Activated CD8-positive, alpha-beta T cell treated with anti-CD3 and anti-CD28 coated beads, Interleukin-2, amount 10 ng/mL, durations not matched to agents 7 days and 5 days (primary cell): ENCODE measurements at regions not wholly inside any gene's neighbourhood (a gene's known extent, or its start where the extent isn't known, plus 50 kb on each side); places are given as distances from the start of the nearest gene placed in this dataset.
"Not testable (repeated sequence)": the region's sequence is repeated elsewhere in the genome, so short reads cannot be mapped to it uniquely, and the experiment has no call there.

Experiments
- ATAC-seq: fragments of 150-1000 bp; cut with Tn5 transposase; one replicate; pipeline ENCODE4 v1.10.0; 2021; ENCODE audit warnings: moderate library complexity
- CTCF ChIA-PET: fragments of 350-600 bp; sonication (Branson Sonifier 250); formaldehyde crosslinking; loops from one replicate; lab custom pipeline; 2021; ENCODE audit warnings: antibody characterized with exemption; lab: Charles Lee
- POLR2A ChIA-PET: fragments of 350-600 bp; sonication (Branson Sonifier 250); formaldehyde crosslinking; loops from one replicate; lab custom pipeline; 2021; ENCODE audit warnings: antibody characterized with exemption; lab: Charles Lee
- DNase-seq: peaks from one replicate; pipeline ENCODE4 v3.0.0-alpha.2; 2020
- H3K27ac Mint-ChIP-seq: one replicate; pipeline ENCODE4 v1.8.0; 2021; ENCODE audit warnings: mild to moderate bottlenecking, mixed read lengths
- H3K27me3 Mint-ChIP-seq: one replicate; pipeline ENCODE4 v1.8.0; 2021; ENCODE audit warnings: low read depth, mixed read lengths
- H3K36me3 Mint-ChIP-seq: one replicate; pipeline ENCODE4 v1.8.0; 2021; ENCODE audit warnings: low read depth, mixed read lengths
- H3K4me1 Mint-ChIP-seq: one replicate; pipeline ENCODE4 v1.8.0; 2021; ENCODE audit warnings: low read depth, mixed read lengths
- H3K4me3 Mint-ChIP-seq: one replicate; pipeline ENCODE4 v1.8.0; 2021; ENCODE audit warnings: mild to moderate bottlenecking, mixed read lengths
- H3K9me3 Mint-ChIP-seq: one replicate; pipeline ENCODE4 v1.8.0; 2022; ENCODE audit warnings: mixed read lengths; ENCODE audit not compliant: insufficient read depth

GRCh38 chr22:47361247-47361646 lies 598.8 kb downstream of the TBC1D22A start:
- Mint-ChIP-seq H3K4me3 (no peak overlapping the region), H3K27ac (no peak overlapping the region), H3K36me3 (no peaks in the 10 kb centered on the region), H3K4me1 (no peaks in the 10 kb centered on the region), H3K27me3 (no peaks in the 10 kb centered on the region), H3K9me3 (no peaks in the 10 kb centered on the region)
- no peak for DNase-seq
- no peak for ATAC-seq
- POLR2A ChIA-PET, result no interaction called here
- CTCF ChIA-PET, result no interaction called here

GRCh38 chr22:47357493-47357892 lies 595.0 kb downstream of the TBC1D22A start:
- POLR2A ChIA-PET, result no interaction called here
- no peak overlapping the region for H3K27ac Mint-ChIP-seq

GRCh38 chr22:47357086-47357485 lies 594.6 kb downstream of the TBC1D22A start:
- H3K27me3 Mint-ChIP-seq, result no peaks in the 10 kb centered on the region
- no peaks in the 10 kb centered on the region for H3K4me1 Mint-ChIP-seq

More at GRCh38 chr22:47357493-47357892, 595.0 kb downstream of the TBC1D22A start:
- no peak for DNase-seq
- ATAC-seq, result no peak
- CTCF ChIA-PET, result no interaction called here
- no peaks in the 10 kb centered on the region for H3K9me3 Mint-ChIP-seq
- no peaks in the 10 kb centered on the region for H3K27me3 Mint-ChIP-seq
- no peak overlapping the region for H3K4me3 Mint-ChIP-seq
- no peaks in the 10 kb centered on the region for H3K36me3 Mint-ChIP-seq
- H3K4me1 Mint-ChIP-seq, result no peaks in the 10 kb centered on the region

DNA sequence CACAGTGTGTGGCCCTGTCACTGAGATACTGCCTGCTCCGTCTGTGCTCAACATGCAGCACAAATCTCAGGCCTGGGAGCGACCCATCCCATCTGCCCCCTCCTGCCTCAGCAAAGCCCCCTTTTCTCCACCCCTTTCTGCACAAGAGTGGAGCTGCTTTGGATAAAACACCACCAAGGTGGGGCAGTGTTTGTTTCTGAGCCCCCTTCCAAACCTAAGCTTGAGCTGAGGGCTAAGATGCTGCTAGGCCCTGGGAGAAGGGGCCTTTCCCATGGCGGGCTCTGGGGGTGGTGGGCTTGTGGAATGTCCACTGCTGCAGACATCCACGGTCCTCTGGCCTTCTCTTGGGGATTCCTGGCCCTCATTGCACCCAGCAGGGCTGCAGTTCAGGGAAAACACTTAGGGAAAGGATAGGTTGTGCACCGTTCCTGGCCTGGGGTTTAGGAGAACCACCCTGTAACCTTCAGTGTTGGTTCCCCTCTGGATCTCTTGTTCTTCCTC lies 594.1 kb downstream of the TBC1D22A start:
- no peak for ATAC-seq

More at GRCh38 chr22:47357086-47357485, 594.6 kb downstream of the TBC1D22A start:
- Mint-ChIP-seq H3K4me3 (no peak overlapping the region), H3K9me3 (no peaks in the 10 kb centered on the region), H3K36me3 (no peaks in the 10 kb centered on the region), H3K27ac (no peak overlapping the region)
- ChIA-PET CTCF (no interaction called here), POLR2A (no interaction called here)
- ATAC-seq (no peak), DNase-seq (no peak)

DNA sequence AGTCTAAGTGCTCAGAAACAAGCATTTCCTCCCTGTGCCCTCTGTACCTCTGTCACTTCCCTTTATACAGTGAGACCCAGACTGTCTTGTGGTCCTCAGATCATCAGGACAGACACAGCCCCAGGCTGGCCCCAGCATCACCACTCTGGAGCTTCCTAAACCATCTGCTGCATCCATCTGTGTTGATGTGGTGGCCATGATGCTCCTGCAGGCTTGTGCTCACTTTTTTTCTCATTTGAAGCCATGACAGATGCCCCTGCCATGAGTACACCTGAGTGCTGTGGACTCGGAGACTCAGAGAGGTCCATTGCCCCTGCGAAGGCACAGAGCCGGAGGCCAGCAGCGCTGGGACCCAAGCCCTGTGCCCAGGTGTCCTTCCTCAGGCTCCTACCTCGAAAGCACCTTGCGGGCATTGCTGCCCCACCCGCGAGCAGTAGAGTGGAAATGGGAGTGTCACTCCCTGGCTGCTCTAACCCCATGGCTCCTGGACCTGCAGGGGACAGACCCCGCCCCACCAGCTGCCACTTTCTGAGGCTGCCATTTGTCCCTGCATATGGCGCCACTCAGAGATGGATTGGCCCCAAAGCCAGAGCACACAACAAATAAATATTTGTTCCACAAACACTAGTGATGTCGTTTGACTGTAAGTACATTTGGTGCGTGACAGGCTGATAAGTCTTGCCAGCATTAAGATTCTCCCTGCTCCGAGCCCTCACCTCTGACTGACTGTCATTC lies 593.5 kb downstream of the TBC1D22A start:
- Mint-ChIP-seq H3K27ac (no peak overlapping the region), H3K4me1 (no peaks in the 10 kb centered on the region), H3K4me3 (no peak overlapping the region), H3K9me3 (no peaks in the 10 kb centered on the region), H3K36me3 (no peaks in the 10 kb centered on the region), H3K27me3 (no peaks in the 10 kb centered on the region)
- ATAC-seq (no peak), DNase-seq (no peak)
- CTCF ChIA-PET, result no interaction called here
- POLR2A ChIA-PET, result no interaction called here

More for the DNA sequence above, 594.1 kb downstream of the TBC1D22A start:
- no peaks in the 10 kb centered on the region for H3K4me1 Mint-ChIP-seq
- no peaks in the 10 kb centered on the region for H3K36me3 Mint-ChIP-seq
- no peak overlapping the region for H3K27ac Mint-ChIP-seq
- no peaks in the 10 kb centered on the region for H3K9me3 Mint-ChIP-seq
- H3K27me3 Mint-ChIP-seq, result no peaks in the 10 kb centered on the region
- POLR2A ChIA-PET, result no interaction called here
- H3K4me3 Mint-ChIP-seq, result no peak overlapping the region
- no peak for DNase-seq
- CTCF ChIA-PET, result no interaction called here

DNA sequence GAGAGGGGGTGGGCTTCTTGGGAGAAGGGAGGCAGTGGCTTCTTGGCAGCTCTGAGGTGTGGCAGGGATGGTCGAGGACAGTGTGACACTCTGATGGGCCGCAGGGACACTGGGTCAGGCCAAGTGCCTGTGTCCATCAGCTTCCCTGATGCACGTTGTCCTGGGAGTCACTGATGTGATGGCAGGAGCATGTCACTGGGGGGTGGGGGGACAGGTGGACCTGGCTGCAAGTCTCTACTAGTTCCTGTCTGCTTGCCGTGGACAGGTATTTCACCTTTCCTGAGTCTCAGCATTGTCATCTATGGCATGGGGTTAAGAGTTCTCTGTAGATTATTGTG lies 592.9 kb downstream of the TBC1D22A start:
- Mint-ChIP-seq H3K4me1 (no peaks in the 10 kb centered on the region), H3K27me3 (no peaks in the 10 kb centered on the region), H3K4me3 (no peak overlapping the region), H3K36me3 (no peaks in the 10 kb centered on the region), H3K27ac (no peak overlapping the region), H3K9me3 (no peaks in the 10 kb centered on the region)
- ATAC-seq (no peak), DNase-seq (no peak)
- CTCF ChIA-PET, result no interaction called here
- POLR2A ChIA-PET, result interaction anchor here (0.5 kb wide), 1 partner anchor 10 kb away, joined by 3 read pairs; no protein-coding TSS in a partner anchor

DNA sequence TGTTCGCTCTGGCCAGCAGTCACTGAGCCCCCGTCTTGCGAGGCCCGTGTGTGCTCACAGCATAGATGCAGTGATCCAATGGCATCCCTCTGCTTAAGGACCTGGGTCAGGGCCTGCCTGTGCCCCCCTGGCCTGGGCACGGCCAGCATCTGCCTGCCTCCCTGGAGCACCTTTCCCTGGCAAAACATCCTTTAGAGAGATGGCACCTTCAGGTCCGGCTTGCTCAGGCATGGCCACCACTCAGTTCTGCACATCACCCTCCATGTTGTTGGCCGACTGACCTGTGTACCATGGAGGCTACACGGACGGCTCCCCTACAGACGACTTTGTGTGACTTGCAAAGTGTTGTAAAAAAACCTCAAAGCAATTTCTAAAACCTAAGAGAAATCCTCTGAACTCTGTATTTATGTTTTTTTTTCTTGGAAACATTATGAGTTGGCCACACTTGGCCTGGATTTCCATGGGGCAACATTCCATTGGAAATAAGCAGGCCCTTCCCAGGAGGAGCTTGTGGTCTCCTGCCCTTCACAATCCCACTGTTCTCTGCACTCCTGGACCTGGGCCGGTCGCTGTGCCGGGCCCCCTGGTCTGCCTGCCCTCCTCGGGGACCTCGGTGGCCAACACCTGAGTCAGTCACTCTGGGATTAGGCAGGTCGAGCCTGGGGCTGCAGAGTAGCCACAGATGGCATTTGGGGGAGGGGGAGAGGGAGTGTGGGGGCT lies 592.4 kb downstream of the TBC1D22A start:
- DNase-seq (no peak), ATAC-seq (no peak)
- POLR2A ChIA-PET, result interaction anchor here (0.5 kb wide), 1 partner anchor 10 kb away, joined by 3 read pairs; no protein-coding TSS in a partner anchor
- H3K4me3 Mint-ChIP-seq, result no peak overlapping the region
- no peaks in the 10 kb centered on the region for H3K4me1 Mint-ChIP-seq
- H3K9me3 Mint-ChIP-seq, result no peaks in the 10 kb centered on the region
- no peak overlapping the region for H3K27ac Mint-ChIP-seq
- CTCF ChIA-PET, result no interaction called here
- H3K27me3 Mint-ChIP-seq, result no peaks in the 10 kb centered on the region
- H3K36me3 Mint-ChIP-seq, result no peaks in the 10 kb centered on the region

DNA sequence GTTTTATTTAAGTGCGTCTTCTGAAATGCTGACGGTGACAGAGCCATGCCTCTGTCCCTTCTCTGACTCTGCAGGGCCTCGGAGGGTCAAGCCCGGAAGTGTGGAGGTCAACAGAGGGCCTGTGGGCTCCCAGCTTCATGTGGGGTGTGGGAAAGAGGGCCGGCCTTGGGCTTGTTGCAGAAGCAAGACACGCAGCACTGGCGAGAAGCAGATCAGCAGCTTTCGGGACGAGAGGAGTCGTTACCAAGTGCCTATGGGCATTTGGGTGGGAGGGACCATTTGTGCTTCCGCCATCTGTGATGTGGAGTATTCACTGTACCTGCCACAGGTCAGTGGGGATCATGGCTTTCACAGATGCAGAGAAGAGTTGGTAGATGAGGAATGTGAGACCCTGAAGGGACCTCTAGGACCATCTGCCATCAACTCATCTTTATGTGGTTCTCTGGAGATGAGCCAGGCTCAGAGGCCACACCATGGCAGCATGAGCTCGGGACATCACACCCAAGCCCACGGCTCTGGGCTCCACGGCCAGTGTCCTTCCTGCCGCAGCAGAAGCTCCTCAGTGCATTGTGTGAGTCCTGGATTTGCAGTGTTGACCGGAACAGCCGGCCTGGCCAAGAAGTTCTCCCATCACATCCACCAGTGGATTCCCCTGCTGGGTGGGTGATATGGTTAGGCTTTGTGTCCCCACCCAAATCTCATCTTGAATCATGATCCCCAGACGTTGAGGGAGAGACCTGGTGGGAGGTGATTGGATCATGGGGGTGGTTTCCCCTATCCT lies 590.7 kb downstream of the TBC1D22A start:
- no peaks in the 10 kb centered on the region for H3K36me3 Mint-ChIP-seq
- no peak overlapping the region for H3K4me3 Mint-ChIP-seq
- DNase-seq (no peak), ATAC-seq (no peak)
- H3K4me1 Mint-ChIP-seq, result no peaks in the 10 kb centered on the region
- H3K9me3 Mint-ChIP-seq, result no peaks in the 10 kb centered on the region
- no peak overlapping the region for H3K27ac Mint-ChIP-seq
- POLR2A ChIA-PET, result no interaction called here
- CTCF ChIA-PET, result no interaction called here
- no peaks in the 10 kb centered on the region for H3K27me3 Mint-ChIP-seq

- Mint-ChIP-seq H3K4me1 (no peaks in the 10 kb centered on the region), H3K36me3 (no peaks in the 10 kb centered on the region), H3K27me3 (no peaks in the 10 kb centered on the region), H3K9me3 (no peaks in the 10 kb centered on the region), H3K27ac (no peak overlapping the region), H3K4me3 (no peak overlapping the region)
- ATAC-seq (no peak), DNase-seq (no peak)
- ChIA-PET POLR2A (no interaction called here), CTCF (no interaction called here)
These were observed 589.6 kb downstream of the TBC1D22A start for GRCh38 chr22:47351836-47352579.

GRCh38 chr22:47346287-47346686 lies 583.8 kb downstream of the TBC1D22A start:
- H3K4me3 Mint-ChIP-seq, DNase-seq, CTCF ChIA-PET, H3K27me3 Mint-ChIP-seq, H3K36me3 Mint-ChIP-seq, POLR2A ChIA-PET, H3K4me1 Mint-ChIP-seq, ATAC-seq, H3K27ac Mint-ChIP-seq, H3K9me3 Mint-ChIP-seq: not testable (repeated sequence)

DNA sequence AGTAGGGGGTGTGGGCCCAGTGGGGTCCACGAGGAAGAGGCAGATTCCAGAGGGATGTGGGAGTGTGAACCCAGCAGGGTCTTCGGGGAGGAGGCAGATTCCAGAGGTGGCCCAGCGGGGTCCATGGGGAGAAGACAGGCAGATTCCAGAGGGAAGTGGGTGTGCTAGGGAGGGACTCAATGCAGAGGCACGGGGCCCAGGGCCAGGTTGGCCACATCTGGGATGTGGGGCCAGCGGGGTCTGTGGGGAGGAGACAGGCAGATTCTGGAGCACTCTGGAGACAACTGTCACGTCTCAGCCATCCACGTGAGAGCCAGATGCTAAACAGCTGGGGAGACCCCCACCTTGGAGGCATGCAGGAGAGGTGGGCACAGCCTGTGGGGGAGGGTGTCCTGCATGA lies 582.6 kb downstream of the TBC1D22A start:
- ATAC-seq (no peak), DNase-seq (no peak)
- ChIA-PET POLR2A (interaction anchor here (0.7 kb wide), 1 partner anchor 10 kb away, joined by 3 read pairs; no protein-coding TSS in a partner anchor), CTCF (no interaction called here)
- no peaks in the 10 kb centered on the region for H3K36me3 Mint-ChIP-seq
- H3K27ac Mint-ChIP-seq, result no peak overlapping the region
- no peaks in the 10 kb centered on the region for H3K27me3 Mint-ChIP-seq
- H3K9me3 Mint-ChIP-seq, result no peaks in the 10 kb centered on the region
- H3K4me1 Mint-ChIP-seq, result no peaks in the 10 kb centered on the region
- no peak overlapping the region for H3K4me3 Mint-ChIP-seq
